ENCODE measurements at regions not wholly inside any gene's neighbourhood (a gene's known extent, or its start where the extent isn't known, plus 50 kb on each side); places are given as distances from the start of the nearest gene placed in this dataset.

- DNase-seq (ENCODE audit: low read depth, low spot score) = no peak
- ChIA-PET CTCF (no interaction called here), POLR2A (no interaction called here)
- H3K27ac ChIP-seq (ENCODE audit: low read depth, low read length) = no peak overlapping the region
- H3K4me3 ChIP-seq (ENCODE audit: low read depth, low read length) = no peak overlapping the region
- H3K9me3 ChIP-seq (ENCODE audit: control insufficient read depth, insufficient read depth, low read length) = peaks cover 23% of the 10 kb centered on the region
- TF ChIP-seq CTCF (IDR thresholded peaks at IDR 0.05; ENCODE audit: low read depth, low read length) = no peak
- H3K27me3 ChIP-seq (ENCODE audit: control insufficient read depth, insufficient read depth, low read length) = no peaks in the 10 kb centered on the region
Measured at GRCh38 chr2:43020990-43021669, 205.3 kb downstream of the ZFP36L2 start.

- Histone ChIP-seq H3K9me3 (ENCODE audit: control insufficient read depth, insufficient read depth, low read length) (peaks cover 23% of the 10 kb centered on the region), H3K27ac (ENCODE audit: low read depth, low read length) (no peak overlapping the region), H3K27me3 (ENCODE audit: control insufficient read depth, insufficient read depth, low read length) (no peaks in the 10 kb centered on the region), H3K4me3 (ENCODE audit: low read depth, low read length) (no peak overlapping the region)
- DNase-seq (ENCODE audit: low read depth, low spot score) = no peak
- CTCF ChIA-PET = no interaction called here
- POLR2A ChIA-PET = no interaction called here
- no peak for TF ChIP-seq CTCF (IDR thresholded peaks at IDR 0.05; ENCODE audit: low read depth, low read length)
Measured at GRCh38 chr2:43020296-43020695, 206.1 kb downstream of the ZFP36L2 start.

DNA sequence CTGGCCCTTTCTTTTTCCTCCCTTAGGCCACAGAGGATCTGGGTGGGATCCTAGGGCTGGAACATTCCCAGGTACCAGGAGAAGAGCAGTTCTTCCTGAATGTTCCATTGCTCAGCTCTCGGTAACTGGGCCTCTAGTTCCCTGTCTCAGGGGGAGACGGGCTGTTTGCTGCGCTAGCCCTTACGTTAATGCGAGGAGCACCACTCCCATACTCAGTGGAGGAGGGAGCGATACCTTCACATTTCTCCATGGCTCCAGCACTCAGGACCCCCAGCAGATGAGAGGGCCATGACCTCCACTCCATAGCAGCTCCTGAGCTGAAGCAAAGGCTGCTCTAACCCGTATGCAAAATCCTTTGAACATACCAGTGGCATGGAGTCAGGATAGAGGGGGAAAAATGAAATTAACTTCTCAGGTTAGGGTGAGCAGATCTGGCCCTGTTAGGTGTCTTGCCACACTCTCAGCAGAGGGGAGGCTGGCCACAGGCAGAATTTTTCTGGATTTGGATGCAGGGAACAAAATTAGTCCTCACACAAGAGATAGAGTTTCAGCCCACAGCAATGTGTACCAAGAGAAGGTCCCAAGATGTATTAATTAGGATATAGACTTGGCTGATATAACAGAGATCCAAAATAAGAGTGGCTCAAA is 206.7 kb downstream of the ZFP36L2 start:
- ChIA-PET CTCF (no interaction called here), POLR2A (no interaction called here)
- no peak overlapping the region for H3K4me3 ChIP-seq (ENCODE audit: low read depth, low read length)
- peaks cover 23% of the 10 kb centered on the region for H3K9me3 ChIP-seq (ENCODE audit: control insufficient read depth, insufficient read depth, low read length)
- TF ChIP-seq CTCF (IDR thresholded peaks at IDR 0.05; ENCODE audit: low read depth, low read length) = no peak
- DNase-seq (ENCODE audit: low read depth, low spot score) = no peak
- H3K27me3 ChIP-seq (ENCODE audit: control insufficient read depth, insufficient read depth, low read length) = no peaks in the 10 kb centered on the region
- H3K27ac ChIP-seq (ENCODE audit: low read depth, low read length) = no peak overlapping the region

- Histone ChIP-seq H3K27me3 (ENCODE audit: control insufficient read depth, insufficient read depth, low read length) (no peaks in the 10 kb centered on the region), H3K4me3 (ENCODE audit: low read depth, low read length) (no peak overlapping the region), H3K9me3 (ENCODE audit: control insufficient read depth, insufficient read depth, low read length) (peaks cover 23% of the 10 kb centered on the region), H3K27ac (ENCODE audit: low read depth, low read length) (no peak overlapping the region)
- ChIA-PET POLR2A (interaction anchor here (1.3 kb wide), 1 partner anchor 23 kb away, joined by 4 read pairs; no protein-coding TSS in a partner anchor), CTCF (no interaction called here)
- no peak for TF ChIP-seq CTCF (IDR thresholded peaks at IDR 0.05; ENCODE audit: low read depth, low read length)
- no peak for DNase-seq (ENCODE audit: low read depth, low spot score)
Measured at GRCh38 chr2:43019025-43019367, 207.4 kb downstream of the ZFP36L2 start.

Data from AG04450 (cell line).